GM06990 (cell line): ENCODE measurements at regions not wholly inside any gene's neighbourhood (a gene's known extent, or its start where the extent isn't known, plus 50 kb on each side); places are given as distances from the start of the nearest gene placed in this dataset.

Experiments used
- DNase-seq: peaks from one replicate; pipeline ENCODE4 v3.0.0-alpha.2; 2011; ENCODE audit not compliant: insufficient read length; ENCODE audit errors: extremely low read depth
- H3K27me3 ChIP-seq: replicated peaks from 2 replicates; pipeline ENCODE4 v1.6.0; 2011; ENCODE audit warnings: low read length; ENCODE audit not compliant: control insufficient read depth, insufficient read depth
- H3K36me3 ChIP-seq: 2 replicates; pipeline ENCODE4 v1.5.1; 2011; ENCODE audit warnings: low read length; ENCODE audit not compliant: control insufficient read depth, insufficient read depth
- H3K4me3 ChIP-seq: replicated peaks from 2 replicates; pipeline ENCODE4 v1.5.1; 2011; ENCODE audit warnings: low read depth, mild to moderate bottlenecking, control low read depth, low read length
- CTCF ChIP-seq: IDR thresholded peaks from 2 replicates; pipeline ENCODE4 v1.5.1; 2011; ENCODE audit warnings: low read length, control low read depth, mild to moderate bottlenecking, inconsistent platforms; ENCODE audit not compliant: insufficient read depth, poor library complexity, severe bottlenecking

GRCh38 chr18:1480309-1480708, 575.6 kb downstream of the ADCYAP1 start:
- no peaks in the 10 kb centered on the region for H3K27me3 ChIP-seq
- H3K36me3 ChIP-seq: no peaks in the 10 kb centered on the region
- DNase-seq: no peak
- no peak overlapping the region for H3K4me3 ChIP-seq
- TF ChIP-seq CTCF: no peak

GRCh38 chr18:1481577-1481976, 576.9 kb downstream of the ADCYAP1 start:
- H3K27me3 ChIP-seq: no peaks in the 10 kb centered on the region
- H3K36me3 ChIP-seq: no peaks in the 10 kb centered on the region
- no peak for DNase-seq
- no peak overlapping the region for H3K4me3 ChIP-seq
- no peak for TF ChIP-seq CTCF

GRCh38 chr18:1483385-1483784, 578.7 kb downstream of the ADCYAP1 start:
- Histone ChIP-seq H3K27me3 (no peaks in the 10 kb centered on the region), H3K4me3 (no peak overlapping the region), H3K36me3 (no peaks in the 10 kb centered on the region)
- no peak for TF ChIP-seq CTCF
- no peak for DNase-seq

GRCh38 chr18:1487457-1487856, 582.8 kb downstream of the ADCYAP1 start:
- Histone ChIP-seq H3K36me3 (no peaks in the 10 kb centered on the region), H3K4me3 (no peak overlapping the region), H3K27me3 (no peaks in the 10 kb centered on the region)
- TF ChIP-seq CTCF: no peak
- no peak for DNase-seq

GRCh38 chr18:1488394-1488793, 583.7 kb downstream of the ADCYAP1 start:
- no peaks in the 10 kb centered on the region for H3K36me3 ChIP-seq
- DNase-seq: no peak
- TF ChIP-seq CTCF: no peak
- no peaks in the 10 kb centered on the region for H3K27me3 ChIP-seq
- no peak overlapping the region for H3K4me3 ChIP-seq

GRCh38 chr18:1488957-1489356, 584.3 kb downstream of the ADCYAP1 start:
- no peak for DNase-seq
- TF ChIP-seq CTCF: no peak
- no peak overlapping the region for H3K4me3 ChIP-seq
- no peaks in the 10 kb centered on the region for H3K27me3 ChIP-seq
- no peaks in the 10 kb centered on the region for H3K36me3 ChIP-seq
